ENCODE measurements at regions not wholly inside any gene's neighbourhood (a gene's known extent, or its start where the extent isn't known, plus 50 kb on each side); places are given as distances from the start of the nearest gene placed in this dataset.

DNA sequence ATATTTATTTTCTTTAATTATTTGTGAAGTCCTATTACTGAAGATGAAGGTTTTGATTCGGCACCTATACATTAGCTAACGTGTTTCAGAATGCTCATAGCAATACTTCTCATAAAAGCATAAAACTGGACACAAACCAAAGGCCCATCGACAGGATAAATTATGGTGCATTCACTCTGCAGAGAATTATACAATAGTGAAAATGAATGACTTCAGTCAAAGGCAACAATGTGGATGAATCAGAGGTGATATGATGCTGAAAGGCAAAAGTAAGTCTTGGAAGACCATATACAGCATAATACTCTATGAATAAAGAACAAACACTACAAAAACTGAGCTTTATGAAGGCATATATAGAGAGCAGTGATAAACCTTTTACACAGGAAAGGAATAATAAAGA, 156.6 kb upstream of the EGLN3 start:
- TF ChIP-seq EP300 (IDR thresholded peaks at IDR 0.05; ENCODE audit: borderline replicate concordance) (no peak), RAD21 (IDR thresholded peaks at IDR 0.05; ENCODE audit: low read depth) (no peak), EGR1 (IDR thresholded peaks at IDR 0.05) (no peak), CREB1 (IDR thresholded peaks at IDR 0.05; ENCODE audit: low read depth) (no peak), CEBPB (IDR thresholded peaks at IDR 0.05) (no peak), TAF1 (IDR thresholded peaks at IDR 0.05; ENCODE audit: low read depth) (no peak), NFIC (IDR thresholded peaks at IDR 0.05) (no peak), USF1 (IDR thresholded peaks at IDR 0.05) (no peak), YY1 (IDR thresholded peaks at IDR 0.05; ENCODE audit: low read depth) (no peak), TCF12 (IDR thresholded peaks at IDR 0.05; ENCODE audit: low read depth) (no peak), FOXM1 (IDR thresholded peaks at IDR 0.05; ENCODE audit: borderline replicate concordance, low read depth) (no peak), TEAD4 (IDR thresholded peaks at IDR 0.05) (no peak)
- TF ChIP-seq, protein P1, sequence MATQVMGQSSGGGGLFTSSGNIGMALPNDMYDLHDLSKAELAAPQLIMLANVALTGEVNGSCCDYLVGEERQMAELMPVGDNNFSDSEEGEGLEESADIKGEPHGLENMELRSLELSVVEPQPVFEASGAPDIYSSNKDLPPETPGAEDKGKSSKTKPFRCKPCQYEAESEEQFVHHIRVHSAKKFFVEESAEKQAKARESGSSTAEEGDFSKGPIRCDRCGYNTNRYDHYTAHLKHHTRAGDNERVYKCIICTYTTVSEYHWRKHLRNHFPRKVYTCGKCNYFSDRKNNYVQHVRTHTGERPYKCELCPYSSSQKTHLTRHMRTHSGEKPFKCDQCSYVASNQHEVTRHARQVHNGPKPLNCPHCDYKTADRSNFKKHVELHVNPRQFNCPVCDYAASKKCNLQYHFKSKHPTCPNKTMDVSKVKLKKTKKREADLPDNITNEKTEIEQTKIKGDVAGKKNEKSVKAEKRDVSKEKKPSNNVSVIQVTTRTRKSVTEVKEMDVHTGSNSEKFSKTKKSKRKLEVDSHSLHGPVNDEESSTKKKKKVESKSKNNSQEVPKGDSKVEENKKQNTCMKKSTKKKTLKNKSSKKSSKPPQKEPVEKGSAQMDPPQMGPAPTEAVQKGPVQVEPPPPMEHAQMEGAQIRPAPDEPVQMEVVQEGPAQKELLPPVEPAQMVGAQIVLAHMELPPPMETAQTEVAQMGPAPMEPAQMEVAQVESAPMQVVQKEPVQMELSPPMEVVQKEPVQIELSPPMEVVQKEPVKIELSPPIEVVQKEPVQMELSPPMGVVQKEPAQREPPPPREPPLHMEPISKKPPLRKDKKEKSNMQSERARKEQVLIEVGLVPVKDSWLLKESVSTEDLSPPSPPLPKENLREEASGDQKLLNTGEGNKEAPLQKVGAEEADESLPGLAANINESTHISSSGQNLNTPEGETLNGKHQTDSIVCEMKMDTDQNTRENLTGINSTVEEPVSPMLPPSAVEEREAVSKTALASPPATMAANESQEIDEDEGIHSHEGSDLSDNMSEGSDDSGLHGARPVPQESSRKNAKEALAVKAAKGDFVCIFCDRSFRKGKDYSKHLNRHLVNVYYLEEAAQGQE (IDR thresholded peaks at IDR 0.05; ENCODE audit: low read depth) = no peak
